ENCODE measurements at regions not wholly inside any gene's neighbourhood (a gene's known extent, or its start where the extent isn't known, plus 50 kb on each side); places are given as distances from the start of the nearest gene placed in this dataset.

DNA sequence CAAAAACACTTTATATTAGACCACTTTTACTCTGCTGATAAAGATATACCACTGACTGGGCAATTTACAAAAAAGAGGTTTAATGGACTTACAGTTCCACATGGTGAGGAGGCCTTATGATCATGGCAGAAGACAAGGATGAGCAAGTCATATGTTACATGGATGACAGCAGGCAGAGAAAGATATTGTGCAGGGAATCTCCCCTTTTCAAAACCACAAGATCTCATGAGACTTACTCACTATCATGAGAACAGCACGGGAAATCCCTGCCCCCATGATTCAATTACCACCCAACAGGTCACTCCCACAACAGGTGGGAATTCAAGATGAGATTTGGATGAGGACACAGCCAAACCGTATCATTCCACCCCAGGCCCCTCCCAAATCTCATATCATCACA is 1383.8 kb upstream of the MAP3K7 start:
- TF ChIP-seq SUZ12 (IDR thresholded peaks at IDR 0.05; ENCODE audit: extremely low read depth, insufficient read depth, insufficient read length) (no peak), ZNF274 (IDR thresholded peaks at IDR 0.05; ENCODE audit: low read depth, low read length) (no peak)
